PC-9 (cell line): ENCODE measurements at regions not wholly inside any gene's neighbourhood (a gene's known extent, or its start where the extent isn't known, plus 50 kb on each side); places are given as distances from the start of the nearest gene placed in this dataset.

ENCODE experiments used
- EZH2 ChIP-seq: fragments of 200-600 bp; sonication (generic); IDR thresholded peaks from 2 replicates; pipeline ENCODE4 v1.8.0; 2017; ENCODE audit warnings: antibody characterized with exemption, low read depth
- TF ChIP-seq, protein P1 (sequence below): fragments of 200-600 bp; sonication (generic); conservative IDR thresholded peaks from 2 replicates; pipeline ENCODE4 v1.6.1; 2017; ENCODE audit warnings: mixed run types, antibody characterized with exemption, mild to moderate bottlenecking, moderate library complexity

DNA sequence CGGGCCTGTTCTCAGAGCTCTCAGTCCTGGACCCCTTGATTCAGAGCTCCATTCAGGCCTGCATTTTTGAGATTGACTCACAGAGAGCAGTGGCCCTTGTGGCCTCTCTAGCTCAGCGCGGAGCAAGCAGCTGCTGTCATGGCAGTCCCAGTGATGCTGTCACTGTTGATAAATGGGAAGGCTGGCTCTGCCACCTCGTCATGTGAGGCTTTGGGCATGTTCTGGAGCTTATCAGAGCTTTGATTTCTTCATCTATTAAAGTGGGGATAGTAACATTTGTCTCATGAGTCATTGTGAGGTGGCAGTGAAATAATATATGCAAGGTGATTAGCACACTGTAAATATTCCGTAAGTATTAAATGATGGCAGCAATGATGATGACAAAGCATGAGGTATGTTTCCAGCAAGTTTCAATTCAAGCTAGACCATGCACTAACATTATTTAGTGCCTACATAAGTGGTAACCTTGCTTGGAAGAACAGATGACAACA, 126.4 kb upstream of the CXCL14 start:
- TF ChIP-seq, protein P1, sequence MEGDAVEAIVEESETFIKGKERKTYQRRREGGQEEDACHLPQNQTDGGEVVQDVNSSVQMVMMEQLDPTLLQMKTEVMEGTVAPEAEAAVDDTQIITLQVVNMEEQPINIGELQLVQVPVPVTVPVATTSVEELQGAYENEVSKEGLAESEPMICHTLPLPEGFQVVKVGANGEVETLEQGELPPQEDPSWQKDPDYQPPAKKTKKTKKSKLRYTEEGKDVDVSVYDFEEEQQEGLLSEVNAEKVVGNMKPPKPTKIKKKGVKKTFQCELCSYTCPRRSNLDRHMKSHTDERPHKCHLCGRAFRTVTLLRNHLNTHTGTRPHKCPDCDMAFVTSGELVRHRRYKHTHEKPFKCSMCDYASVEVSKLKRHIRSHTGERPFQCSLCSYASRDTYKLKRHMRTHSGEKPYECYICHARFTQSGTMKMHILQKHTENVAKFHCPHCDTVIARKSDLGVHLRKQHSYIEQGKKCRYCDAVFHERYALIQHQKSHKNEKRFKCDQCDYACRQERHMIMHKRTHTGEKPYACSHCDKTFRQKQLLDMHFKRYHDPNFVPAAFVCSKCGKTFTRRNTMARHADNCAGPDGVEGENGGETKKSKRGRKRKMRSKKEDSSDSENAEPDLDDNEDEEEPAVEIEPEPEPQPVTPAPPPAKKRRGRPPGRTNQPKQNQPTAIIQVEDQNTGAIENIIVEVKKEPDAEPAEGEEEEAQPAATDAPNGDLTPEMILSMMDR: no peak
- TF ChIP-seq EZH2: no peak
